ENCODE measurements at regions not wholly inside any gene's neighbourhood (a gene's known extent, or its start where the extent isn't known, plus 50 kb on each side); places are given as distances from the start of the nearest gene placed in this dataset.
A peak's percentile ranks its signal among the peaks of the same experiment; 100 is the strongest.

DNA sequence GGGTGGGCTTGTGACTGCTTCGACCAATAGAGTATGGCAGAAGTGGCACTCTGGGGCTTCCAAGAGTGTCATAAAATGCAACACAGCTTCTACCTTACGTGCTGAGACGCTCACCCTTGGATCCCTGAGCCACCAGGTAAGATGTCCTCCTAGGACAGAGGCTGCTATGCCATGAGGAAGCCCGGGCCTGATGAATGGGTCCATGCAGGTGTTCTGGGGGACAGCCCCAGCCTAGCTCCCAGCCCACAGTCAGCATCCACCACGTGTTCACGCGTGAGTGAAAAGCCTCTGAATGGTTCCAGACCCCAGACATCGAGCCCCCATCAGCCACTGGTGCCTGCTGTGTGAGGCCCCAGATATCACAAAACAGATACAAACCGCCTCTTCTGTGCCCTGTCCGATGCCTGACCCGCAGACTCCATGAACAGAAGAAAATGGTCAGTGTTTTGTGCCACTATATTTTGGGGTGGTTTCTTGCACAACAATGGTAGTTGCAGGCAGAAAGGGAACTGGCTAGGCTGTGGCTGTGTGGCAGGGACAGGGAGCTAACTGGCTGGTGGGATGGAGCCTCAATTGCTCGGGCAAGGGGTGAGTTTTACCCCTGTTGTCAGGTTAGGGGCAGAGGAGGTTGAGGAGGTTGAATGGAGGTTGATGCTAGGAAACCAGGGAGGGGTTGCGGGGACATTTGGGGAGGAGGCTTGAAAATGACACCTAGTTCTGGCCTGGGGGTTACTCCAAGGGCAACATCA, 92.2 kb downstream of the LINGO1 start:
- no peak for DNase-seq (ENCODE audit: low read depth)
- H3K4me3 ChIP-seq (ENCODE audit: low read depth, low read length): no peak overlapping the region

DNA sequence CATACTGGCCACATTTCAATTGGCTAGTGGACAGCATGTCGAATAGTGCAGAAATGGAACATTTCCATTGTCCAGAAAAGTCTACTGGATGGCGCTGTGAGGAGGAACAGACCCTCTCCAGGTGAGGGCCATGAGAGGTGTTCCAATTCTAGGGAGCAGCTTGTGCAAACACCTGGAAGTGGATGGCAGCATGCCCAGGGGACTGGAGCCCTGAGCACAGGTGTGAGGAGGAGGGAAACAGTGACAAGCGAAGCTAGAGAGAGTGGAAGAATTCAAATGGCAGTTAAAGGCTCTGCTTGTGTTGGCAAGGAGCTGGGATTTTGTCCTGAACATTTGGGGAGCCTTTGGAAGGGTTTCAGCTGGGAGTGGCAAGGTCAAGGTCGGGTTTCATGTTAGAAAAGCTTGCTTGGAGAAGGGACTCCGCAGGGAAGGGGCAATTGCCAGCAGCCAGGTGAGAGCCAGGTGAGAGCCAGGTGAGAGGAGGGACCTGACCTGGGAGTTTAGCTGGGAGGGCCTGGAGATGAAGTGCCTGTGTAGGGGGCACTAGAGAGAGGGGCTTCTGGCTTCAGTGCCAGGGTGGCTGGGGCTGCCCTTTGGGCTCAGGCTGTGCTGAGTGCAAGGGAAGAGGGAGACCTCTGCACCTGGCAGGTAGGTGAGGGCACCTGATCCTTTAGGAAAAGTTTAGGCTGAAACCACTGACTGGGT, 93.8 kb downstream of the LINGO1 start:
- DNase-seq (ENCODE audit: low read depth): peak; percentile 25
- no peak overlapping the region for H3K4me3 ChIP-seq (ENCODE audit: low read depth, low read length)
- TF ChIP-seq, protein P1, sequence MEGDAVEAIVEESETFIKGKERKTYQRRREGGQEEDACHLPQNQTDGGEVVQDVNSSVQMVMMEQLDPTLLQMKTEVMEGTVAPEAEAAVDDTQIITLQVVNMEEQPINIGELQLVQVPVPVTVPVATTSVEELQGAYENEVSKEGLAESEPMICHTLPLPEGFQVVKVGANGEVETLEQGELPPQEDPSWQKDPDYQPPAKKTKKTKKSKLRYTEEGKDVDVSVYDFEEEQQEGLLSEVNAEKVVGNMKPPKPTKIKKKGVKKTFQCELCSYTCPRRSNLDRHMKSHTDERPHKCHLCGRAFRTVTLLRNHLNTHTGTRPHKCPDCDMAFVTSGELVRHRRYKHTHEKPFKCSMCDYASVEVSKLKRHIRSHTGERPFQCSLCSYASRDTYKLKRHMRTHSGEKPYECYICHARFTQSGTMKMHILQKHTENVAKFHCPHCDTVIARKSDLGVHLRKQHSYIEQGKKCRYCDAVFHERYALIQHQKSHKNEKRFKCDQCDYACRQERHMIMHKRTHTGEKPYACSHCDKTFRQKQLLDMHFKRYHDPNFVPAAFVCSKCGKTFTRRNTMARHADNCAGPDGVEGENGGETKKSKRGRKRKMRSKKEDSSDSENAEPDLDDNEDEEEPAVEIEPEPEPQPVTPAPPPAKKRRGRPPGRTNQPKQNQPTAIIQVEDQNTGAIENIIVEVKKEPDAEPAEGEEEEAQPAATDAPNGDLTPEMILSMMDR (IDR thresholded peaks at IDR 0.05; ENCODE audit: control insufficient read depth, extremely low read depth, insufficient read depth): no peak

More for the DNA sequence above, 92.2 kb downstream of the LINGO1 start:
- TF ChIP-seq, protein P1 (IDR thresholded peaks at IDR 0.05; ENCODE audit: control insufficient read depth, extremely low read depth, insufficient read depth): no peak

DNA sequence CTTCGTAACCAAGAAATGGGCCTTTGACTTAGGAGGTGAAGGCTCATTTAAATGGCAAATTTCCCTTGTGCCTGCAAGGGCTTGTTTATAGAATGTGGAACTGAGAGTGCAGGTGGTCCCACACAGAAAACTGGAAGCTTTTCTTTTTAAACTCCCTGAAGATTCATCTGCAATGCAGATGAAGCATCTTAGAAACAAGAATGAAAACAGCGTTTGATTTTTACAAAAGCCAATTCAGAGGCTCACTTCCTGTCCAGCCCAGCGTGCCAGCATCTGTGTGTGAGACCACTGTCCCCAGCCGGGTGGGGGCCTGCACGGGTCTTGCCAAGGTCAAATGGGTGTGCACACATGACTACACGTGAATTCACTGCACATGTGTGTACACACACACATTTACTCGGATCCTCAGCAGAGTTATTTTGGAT, 94.7 kb downstream of the LINGO1 start:
- TF ChIP-seq, protein P1 (IDR thresholded peaks at IDR 0.05; ENCODE audit: control insufficient read depth, extremely low read depth, insufficient read depth): no peak
- H3K4me3 ChIP-seq (ENCODE audit: low read depth, low read length): no peak overlapping the region
- DNase-seq (ENCODE audit: low read depth): no peak

DNA sequence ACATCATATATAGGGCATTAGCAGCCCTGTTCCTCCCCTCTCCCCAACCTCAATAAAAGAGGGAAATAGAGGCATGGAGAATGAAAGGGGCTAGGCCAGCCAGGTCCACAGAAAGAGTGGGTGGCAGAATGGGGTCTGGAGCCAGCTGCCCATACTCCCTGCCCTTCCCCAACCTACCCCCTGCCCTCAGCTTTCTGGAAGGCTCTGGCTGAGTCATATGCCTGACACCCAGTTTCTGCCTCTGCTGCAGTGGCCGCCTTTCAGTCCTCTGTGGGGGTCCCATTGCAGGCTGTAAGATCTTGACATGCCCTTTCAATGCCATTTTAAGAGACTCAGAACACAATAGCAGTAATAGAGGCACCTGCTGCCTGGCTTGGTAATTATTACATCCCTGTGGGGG, 95.7 kb downstream of the LINGO1 start:
- H3K4me3 ChIP-seq (ENCODE audit: low read depth, low read length): no peak overlapping the region
- no peak for DNase-seq (ENCODE audit: low read depth)
- TF ChIP-seq, protein P1 (IDR thresholded peaks at IDR 0.05; ENCODE audit: control insufficient read depth, extremely low read depth, insufficient read depth): no peak

DNA sequence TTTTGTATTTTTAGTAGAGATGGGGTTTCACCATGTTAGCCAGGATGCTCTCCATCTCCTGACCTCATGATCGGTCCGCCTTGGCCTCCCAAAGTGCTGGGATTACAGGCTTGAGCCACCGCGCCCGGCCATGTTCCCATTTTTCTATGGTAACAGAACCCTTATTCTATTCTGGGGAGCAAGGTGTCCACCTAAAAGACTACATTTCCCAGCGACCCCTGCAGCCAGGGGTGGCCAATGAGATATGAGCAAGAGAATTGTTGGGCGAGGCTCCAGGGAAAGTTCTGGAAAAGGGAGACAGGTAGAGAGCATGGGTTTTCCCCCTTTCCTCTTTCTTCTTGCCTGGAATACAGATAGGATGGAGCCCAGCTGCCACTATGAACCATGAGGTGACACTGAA, 96.9 kb downstream of the LINGO1 start:
- TF ChIP-seq, protein P1 (IDR thresholded peaks at IDR 0.05; ENCODE audit: control insufficient read depth, extremely low read depth, insufficient read depth): no peak
- H3K4me3 ChIP-seq (ENCODE audit: low read depth, low read length): no peak overlapping the region
- DNase-seq (ENCODE audit: low read depth): no peak
